ENCODE measurements at regions not wholly inside any gene's neighbourhood (a gene's known extent, or its start where the extent isn't known, plus 50 kb on each side); places are given as distances from the start of the nearest gene placed in this dataset.
"Not testable (repeated sequence)": the region's sequence is repeated elsewhere in the genome, so short reads cannot be mapped to it uniquely, and the experiment has no call there.

- no peak for DNase-seq
Observed at GRCh38 chr6:169099411-169100202, 154.0 kb downstream of the THBS2 start.

DNA sequence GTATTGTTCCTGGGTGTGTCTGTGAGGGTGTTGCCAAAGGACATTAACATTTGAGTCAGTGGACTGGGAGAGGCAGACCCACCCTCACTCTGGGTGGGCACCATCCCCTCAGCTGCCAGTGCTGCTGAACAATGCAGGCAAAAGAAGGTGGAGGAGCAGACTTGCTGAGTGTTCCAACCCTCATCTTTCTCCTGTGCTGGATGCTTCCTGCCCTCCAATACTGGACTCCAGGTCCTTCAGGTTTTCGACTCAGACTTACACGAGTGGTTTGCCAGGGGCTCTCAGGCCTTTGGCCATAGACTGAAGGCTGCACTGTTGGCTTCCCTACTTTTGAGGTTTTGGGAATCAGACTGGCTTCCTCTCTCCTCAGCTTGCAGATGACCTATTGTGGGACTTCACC lies 155.0 kb downstream of the THBS2 start:
- not testable (repeated sequence) for DNase-seq

DNA sequence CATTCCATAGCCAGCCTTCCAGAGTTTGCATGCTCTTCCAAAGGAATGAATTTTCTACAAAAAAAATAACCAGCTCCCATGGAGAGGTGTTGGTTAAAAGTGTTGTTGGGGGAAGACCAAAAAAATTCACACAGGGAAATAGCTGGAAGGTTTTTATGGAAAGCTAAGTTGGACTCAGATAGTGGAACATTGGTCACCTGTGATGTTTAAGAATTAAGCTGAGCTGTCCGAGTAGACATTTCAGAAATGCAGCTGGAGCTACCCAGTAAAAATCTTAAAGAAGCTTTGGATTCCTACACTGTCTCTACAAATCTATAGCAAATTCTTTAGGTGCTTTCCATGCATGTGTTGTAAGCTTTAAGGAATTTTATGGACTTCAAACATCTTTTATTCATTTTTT lies 155.5 kb downstream of the THBS2 start:
- DNase-seq, result no peak

DNA sequence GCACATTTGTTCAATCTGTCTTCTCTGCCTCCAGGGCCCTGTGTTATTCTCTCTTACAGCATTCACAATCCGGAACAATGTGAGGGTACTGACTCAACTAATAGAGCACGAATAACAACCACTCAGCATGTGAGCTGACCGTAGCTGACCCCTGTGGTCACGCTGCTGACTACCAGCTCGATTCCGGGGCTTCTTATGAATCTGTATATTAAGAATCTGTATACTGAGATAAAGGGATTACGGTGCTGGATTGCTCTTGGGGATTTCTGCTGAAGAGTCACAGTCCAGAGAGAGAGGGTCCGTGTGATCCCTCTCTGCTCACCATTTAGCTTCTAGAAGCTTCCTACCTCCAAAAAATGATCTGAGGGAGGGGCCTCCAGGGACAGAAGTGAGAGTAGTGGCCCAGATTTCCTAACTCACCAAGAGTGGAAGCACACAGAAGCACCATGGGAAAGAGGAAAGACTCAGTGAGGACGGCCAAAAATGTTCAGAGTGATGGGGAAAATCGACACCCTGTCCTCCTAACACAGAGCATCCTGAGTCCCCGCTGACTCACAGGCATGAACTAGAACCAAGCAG lies 156.2 kb downstream of the THBS2 start:
- no peak for DNase-seq

GRCh38 chr6:169096388-169096787 lies 157.3 kb downstream of the THBS2 start:
- no peak for DNase-seq

GRCh38 chr6:169095153-169095552 lies 158.5 kb downstream of the THBS2 start:
- no peak for DNase-seq

DNA sequence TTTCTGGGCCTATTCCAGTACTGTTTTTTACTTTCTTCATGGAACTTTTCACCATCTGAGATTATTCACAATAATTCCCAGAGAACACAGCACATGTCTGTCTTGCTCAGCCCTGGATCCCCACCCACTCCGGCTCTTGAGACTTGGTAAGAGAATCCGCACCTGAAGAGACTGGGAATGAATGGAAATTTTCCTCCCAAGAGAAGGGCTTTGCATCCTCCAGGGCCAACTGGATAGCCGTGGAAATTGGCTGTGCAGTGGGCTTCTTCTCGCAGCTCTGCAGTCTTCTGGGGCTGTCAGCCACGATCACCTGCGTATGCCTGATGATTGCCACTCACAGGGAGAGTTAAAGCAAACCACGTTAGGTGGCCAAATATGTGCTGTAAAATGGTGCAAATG lies 159.1 kb downstream of the THBS2 start:
- DNase-seq, result no peak

GRCh38 chr6:169093770-169094551 lies 159.7 kb downstream of the THBS2 start:
- no peak for DNase-seq

DNA sequence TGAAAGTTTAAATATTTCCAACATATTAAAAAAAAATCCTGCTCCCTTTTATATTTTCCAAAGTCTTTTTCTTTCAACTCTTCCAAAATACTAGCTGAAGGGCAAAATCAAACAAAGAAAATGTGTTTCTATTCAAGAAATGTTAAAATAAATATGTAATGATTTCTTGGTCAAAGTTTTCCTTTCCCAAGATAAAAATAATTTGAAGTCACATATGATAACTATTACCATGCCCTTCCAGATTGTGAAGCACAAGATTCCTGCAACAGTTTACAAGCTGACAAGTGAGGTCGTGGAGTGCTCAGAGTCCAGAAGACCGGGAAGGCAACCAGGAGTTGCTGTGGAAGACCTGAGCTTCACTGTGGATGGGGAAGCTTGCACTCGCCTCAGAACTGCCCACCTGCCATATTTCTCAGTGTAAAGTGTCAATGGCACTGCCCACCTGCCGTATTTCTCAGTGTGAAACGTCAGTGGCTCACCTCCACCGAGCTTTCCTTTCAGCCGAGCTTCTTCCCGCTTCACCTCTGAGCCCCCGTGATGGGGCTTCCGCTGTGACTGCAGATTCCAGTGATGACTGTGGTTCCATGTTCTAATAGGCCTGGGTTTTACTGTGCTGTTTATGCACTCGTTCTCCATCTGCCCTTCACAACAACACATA lies 160.5 kb downstream of the THBS2 start:
- no peak for DNase-seq

DNA sequence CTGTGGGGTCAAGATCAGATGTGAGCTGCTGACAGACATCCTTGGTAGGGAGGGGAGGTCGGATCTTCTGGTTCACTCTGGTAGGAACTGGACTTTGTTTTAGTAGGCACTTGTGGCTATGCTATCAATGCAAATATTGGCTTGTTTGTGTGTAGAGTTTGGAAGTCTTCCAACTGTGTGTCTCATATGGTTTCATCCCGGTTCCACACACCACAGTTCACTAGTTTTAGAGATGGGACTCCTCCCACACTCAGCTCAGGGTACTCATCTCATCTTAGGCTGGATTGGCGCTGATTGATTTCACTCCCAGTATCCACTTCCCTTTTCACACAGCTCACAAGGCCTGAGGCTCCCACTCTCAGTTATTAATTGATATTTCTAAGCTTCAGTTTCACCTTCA lies 161.3 kb downstream of the THBS2 start:
- DNase-seq, result no peak

- DNase-seq, result not testable (repeated sequence)
Observed at GRCh38 chr6:169090514-169091127, 163.0 kb downstream of the THBS2 start.

- DNase-seq, result no peak
Observed at GRCh38 chr6:169088762-169089161, 164.9 kb downstream of the THBS2 start.

DNA sequence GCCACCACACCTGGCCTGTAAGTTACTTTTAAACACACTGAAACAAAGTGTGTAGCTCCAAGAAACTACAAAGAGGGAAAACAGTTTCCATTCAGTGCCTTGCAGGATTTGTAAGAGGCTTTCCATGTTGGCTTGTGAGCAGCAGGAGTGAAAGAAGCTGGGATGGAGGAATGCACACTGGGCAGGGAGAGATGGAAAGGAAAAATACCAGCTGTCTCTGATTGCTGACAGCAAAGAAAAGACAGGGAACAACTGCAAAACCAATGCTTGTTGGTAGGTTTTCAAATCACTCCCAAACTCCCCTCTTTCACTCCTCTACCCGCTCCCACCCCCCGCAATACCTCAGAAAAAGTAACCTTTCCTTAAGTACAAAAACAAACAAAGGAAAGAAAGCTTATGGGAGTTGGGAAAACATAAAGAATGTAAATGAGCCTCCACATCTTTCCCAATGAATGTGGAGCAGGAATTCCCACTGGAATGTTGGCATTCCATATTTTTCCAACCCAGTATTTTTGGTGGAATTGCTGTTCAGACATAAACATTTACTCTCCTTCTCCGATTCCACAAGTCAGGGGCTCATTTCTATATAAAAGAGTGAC lies 166.1 kb downstream of the THBS2 start:
- no peak for DNase-seq

DNA sequence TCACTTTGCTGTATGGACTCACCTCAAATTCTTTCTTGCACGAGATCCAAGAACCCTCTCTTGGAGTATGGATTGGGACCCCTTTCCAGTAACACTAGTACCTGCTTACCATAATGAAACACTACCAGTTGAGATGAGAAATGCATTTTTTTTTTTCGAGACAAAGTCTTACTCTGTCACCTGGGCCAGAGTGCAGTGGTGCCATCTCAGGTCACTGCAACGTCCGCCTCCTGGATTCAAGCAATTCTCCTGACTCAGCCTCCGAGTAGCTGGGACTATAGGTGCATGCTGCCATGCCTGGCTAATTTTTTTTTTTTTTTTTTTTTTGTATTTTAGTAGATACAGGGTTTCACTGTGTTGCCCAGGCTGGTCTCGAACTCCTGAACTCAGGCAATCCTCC lies 167.0 kb downstream of the THBS2 start:
- not testable (repeated sequence) for DNase-seq

DNA sequence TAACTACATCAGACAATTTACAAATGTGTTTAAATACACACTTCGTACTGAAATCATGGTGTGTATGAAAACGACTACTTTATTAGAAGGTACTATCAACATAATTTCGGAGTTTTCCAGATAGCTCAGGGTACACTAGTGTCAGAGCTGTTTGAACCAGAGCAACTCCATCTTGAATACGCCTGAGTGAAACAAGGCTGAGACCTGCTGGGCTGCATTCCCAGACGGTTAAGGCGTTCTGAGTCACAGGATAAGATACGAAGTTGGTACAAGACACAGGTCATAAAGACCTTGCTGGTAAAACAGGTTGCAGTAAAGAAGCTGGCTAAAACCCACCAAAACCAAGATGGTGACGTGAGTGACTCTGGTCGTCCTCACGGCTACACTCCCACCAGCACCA lies 167.6 kb downstream of the THBS2 start:
- DNase-seq, result no peak

- no peak for DNase-seq
Observed at GRCh38 chr6:169085466-169085865, 168.2 kb downstream of the THBS2 start.

DNA sequence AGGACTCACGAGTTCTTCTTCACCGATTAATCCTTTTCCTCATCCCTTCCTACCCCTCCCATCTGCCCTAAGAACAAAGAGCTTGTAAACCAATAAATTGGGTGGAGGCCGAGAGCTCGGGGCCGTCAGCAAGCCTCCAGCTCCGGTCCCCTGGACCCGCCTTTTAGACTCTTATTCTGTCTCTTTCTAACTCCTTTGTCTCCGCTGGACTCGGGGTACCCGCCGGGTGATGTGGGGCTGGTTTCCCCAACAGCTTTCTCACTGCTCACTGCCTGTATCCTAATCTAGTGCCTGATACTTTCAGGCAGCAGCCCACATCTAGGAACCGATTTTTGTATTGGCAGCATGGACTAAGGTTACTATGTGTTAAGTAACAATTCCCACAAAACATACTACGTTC lies 169.1 kb downstream of the THBS2 start:
- not testable (repeated sequence) for DNase-seq

- no peak for DNase-seq
Observed at GRCh38 chr6:169084067-169084466, 169.6 kb downstream of the THBS2 start.

GRCh38 chr6:169083508-169083874 lies 170.2 kb downstream of the THBS2 start:
- no peak for DNase-seq

DNA sequence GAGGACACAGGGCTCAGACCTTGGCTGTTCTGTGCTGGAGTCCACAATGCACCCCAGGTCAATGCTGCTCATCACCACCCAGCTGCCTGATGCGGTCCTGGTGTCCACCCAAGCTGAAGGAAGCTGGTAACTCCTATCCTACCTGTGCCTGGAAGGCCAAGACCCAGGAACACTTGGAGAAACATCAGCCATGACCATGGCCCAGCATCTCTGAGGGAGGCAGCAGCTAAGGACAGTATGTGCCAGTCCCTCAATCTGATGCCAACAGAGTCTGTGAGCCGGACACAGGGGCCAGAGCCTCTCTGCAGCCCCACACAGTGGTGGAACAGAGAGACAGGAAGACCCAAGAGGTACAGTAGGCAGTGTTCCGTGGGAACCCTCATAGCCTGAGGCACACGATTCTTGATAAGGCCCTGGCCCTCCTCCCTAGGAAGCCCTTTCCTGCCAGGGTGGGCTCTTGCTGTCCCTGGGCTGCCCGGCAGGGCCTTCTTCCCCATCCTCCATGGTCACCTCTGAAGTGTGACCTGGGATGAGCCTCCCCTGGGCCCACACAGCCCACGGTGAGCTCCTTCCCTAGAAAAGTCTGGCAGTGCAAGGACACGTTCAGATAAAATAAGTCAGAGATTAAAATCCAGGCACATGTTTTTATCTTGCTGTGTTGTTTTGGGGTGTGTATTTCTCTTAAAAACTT lies 170.7 kb downstream of the THBS2 start:
- DNase-seq, result no peak

- no peak for DNase-seq
Observed at GRCh38 chr6:169082093-169082492, 171.6 kb downstream of the THBS2 start.

- DNase-seq, result no peak
Observed at GRCh38 chr6:169081248-169081647, 172.4 kb downstream of the THBS2 start.

All from NCI-H524 (cell line).